DOHH2 (cell line): ENCODE measurements at regions not wholly inside any gene's neighbourhood (a gene's known extent, or its start where the extent isn't known, plus 50 kb on each side); places are given as distances from the start of the nearest gene placed in this dataset.

ENCODE experiments used
- H3F3A ChIP-seq: fragments of 200-600 bp; sonication (generic), shearing (Covaris generic); 2 replicates; pipeline ENCODE4 v1.6.0; 2016; ENCODE audit warnings: antibody characterized with exemption, mild to moderate bottlenecking; ENCODE audit not compliant: control insufficient read depth, insufficient read depth
- H3K27ac ChIP-seq: fragments of 200-600 bp; sonication (generic); 2 replicates; pipeline ENCODE4 v1.5.1; 2014; ENCODE audit warnings: low read depth, mild to moderate bottlenecking, low read length, moderate library complexity
- H3K27me3 ChIP-seq: fragments of 200-600 bp; sonication (generic); 2 replicates; pipeline ENCODE4 v1.6.1; 2014; ENCODE audit warnings: mild to moderate bottlenecking, low read length, mixed read lengths; ENCODE audit not compliant: control insufficient read depth
- H3K36me3 ChIP-seq: fragments of 200-600 bp; sonication (generic); 2 replicates; pipeline ENCODE4 v1.6.1; 2014; ENCODE audit warnings: mild to moderate bottlenecking, low read length, moderate library complexity, mixed read lengths; ENCODE audit not compliant: control insufficient read depth
- H3K4me1 ChIP-seq: fragments of 200-600 bp; sonication (generic); 2 replicates; pipeline ENCODE4 v1.6.1; 2014; ENCODE audit warnings: mild to moderate bottlenecking, low read length, mixed read lengths; ENCODE audit not compliant: control insufficient read depth
- H3K4me2 ChIP-seq: fragments of 200-600 bp; sonication (generic); 2 replicates; pipeline ENCODE4 v1.6.0; 2014; ENCODE audit warnings: mild to moderate bottlenecking, low read length, moderate library complexity
- H3K4me3 ChIP-seq: fragments of 200-600 bp; sonication (generic); 2 replicates; pipeline ENCODE4 v1.5.1; 2014; ENCODE audit warnings: mild to moderate bottlenecking, low read length, mixed read lengths
- H3K79me2 ChIP-seq: fragments of 200-600 bp; sonication (generic); 2 replicates; pipeline ENCODE4 v1.6.1; 2014; ENCODE audit warnings: mild to moderate bottlenecking, low read length, mixed read lengths; ENCODE audit not compliant: control insufficient read depth
- H3K9me2 ChIP-seq: fragments of 200-600 bp; sonication (generic); replicated peaks from 2 replicates; pipeline ENCODE4 v1.6.1; 2014; ENCODE audit warnings: mild to moderate bottlenecking, low read length, mixed read lengths; ENCODE audit not compliant: control insufficient read depth
- H3K9me3 ChIP-seq: fragments of 200-600 bp; sonication (generic); 2 replicates; pipeline ENCODE4 v1.6.1; 2014; ENCODE audit warnings: antibody characterized with exemption, low read length, mixed read lengths; ENCODE audit not compliant: control insufficient read depth, insufficient read depth
- H4K20me1 ChIP-seq: fragments of 200-600 bp; sonication (generic); 2 replicates; pipeline ENCODE4 v1.6.0; 2014; ENCODE audit warnings: low read depth, mild to moderate bottlenecking, antibody characterized with exemption, low read length, moderate library complexity; ENCODE audit not compliant: control insufficient read depth, insufficient read depth
- EZH2phosphoT487 ChIP-seq: fragments of 200-600 bp; sonication (generic); IDR thresholded peaks from 2 replicates; pipeline ENCODE4 v1.6.1; 2017; ENCODE audit warnings: borderline replicate concordance, mild to moderate bottlenecking, antibody characterized with exemption, low read length, moderate library complexity, mixed read lengths
- TF ChIP-seq, protein P1 (sequence below): fragments of 200-600 bp; sonication (generic); IDR thresholded peaks from one replicate; pipeline ENCODE4 v1.5.1; 2014; ENCODE audit warnings: antibody characterized with exemption, mild to moderate bottlenecking, low read depth, low read length; ENCODE audit not compliant: poor library complexity, severe bottlenecking

- Histone ChIP-seq H3K4me2 (no peak overlapping the region), H3K9me3 (no peaks in the 10 kb centered on the region), H3K27ac (no peak overlapping the region), H3F3A (no peaks in the 10 kb centered on the region), H3K36me3 (no peaks in the 10 kb centered on the region), H3K4me3 (no peak overlapping the region), H3K79me2 (no peaks in the 10 kb centered on the region), H4K20me1 (no peaks in the 10 kb centered on the region), H3K27me3 (no peaks in the 10 kb centered on the region), H3K9me2 (no peaks in the 10 kb centered on the region), H3K4me1 (no peaks in the 10 kb centered on the region)
- TF ChIP-seq EZH2phosphoT487, result no peak
- TF ChIP-seq, protein P1, sequence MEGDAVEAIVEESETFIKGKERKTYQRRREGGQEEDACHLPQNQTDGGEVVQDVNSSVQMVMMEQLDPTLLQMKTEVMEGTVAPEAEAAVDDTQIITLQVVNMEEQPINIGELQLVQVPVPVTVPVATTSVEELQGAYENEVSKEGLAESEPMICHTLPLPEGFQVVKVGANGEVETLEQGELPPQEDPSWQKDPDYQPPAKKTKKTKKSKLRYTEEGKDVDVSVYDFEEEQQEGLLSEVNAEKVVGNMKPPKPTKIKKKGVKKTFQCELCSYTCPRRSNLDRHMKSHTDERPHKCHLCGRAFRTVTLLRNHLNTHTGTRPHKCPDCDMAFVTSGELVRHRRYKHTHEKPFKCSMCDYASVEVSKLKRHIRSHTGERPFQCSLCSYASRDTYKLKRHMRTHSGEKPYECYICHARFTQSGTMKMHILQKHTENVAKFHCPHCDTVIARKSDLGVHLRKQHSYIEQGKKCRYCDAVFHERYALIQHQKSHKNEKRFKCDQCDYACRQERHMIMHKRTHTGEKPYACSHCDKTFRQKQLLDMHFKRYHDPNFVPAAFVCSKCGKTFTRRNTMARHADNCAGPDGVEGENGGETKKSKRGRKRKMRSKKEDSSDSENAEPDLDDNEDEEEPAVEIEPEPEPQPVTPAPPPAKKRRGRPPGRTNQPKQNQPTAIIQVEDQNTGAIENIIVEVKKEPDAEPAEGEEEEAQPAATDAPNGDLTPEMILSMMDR, result no peak
Observed at GRCh38 chr7:121520911-121521310, 124.8 kb upstream of the FAM3C start.

GRCh38 chr7:121519548-121520521 is 123.7 kb upstream of the FAM3C start:
- H3K4me2 ChIP-seq, result no peak overlapping the region
- H3K27me3 ChIP-seq, result no peaks in the 10 kb centered on the region
- no peaks in the 10 kb centered on the region for H3K79me2 ChIP-seq
- no peaks in the 10 kb centered on the region for H4K20me1 ChIP-seq
- no peaks in the 10 kb centered on the region for H3K9me2 ChIP-seq
- no peaks in the 10 kb centered on the region for H3K36me3 ChIP-seq
- no peaks in the 10 kb centered on the region for H3K9me3 ChIP-seq
- H3F3A ChIP-seq, result no peaks in the 10 kb centered on the region
- no peaks in the 10 kb centered on the region for H3K4me1 ChIP-seq
- TF ChIP-seq, protein P1, result no peak
- TF ChIP-seq EZH2phosphoT487, result no peak
- H3K27ac ChIP-seq, result no peak overlapping the region
- no peak overlapping the region for H3K4me3 ChIP-seq

DNA sequence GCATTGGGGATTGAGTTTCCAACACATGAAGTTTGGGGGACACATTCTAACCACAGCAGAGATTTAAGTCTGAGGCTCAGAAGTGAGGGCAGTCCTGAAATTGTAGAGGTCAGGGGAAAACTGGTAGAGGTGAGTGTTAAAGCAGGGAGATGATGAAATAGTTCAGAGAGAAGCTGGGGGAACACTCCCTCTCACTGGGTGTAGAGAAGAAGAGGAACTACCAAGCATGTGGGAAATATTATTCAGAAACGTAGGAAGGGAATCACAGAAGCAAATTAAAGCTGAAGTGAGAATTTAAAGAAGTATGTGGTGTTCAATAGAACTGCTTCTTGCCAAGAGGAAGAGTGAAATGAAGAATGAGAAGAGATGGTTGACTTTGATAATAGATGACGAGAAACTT is 121.5 kb upstream of the FAM3C start:
- H3K4me3 ChIP-seq, result no peak overlapping the region
- no peaks in the 10 kb centered on the region for H3F3A ChIP-seq
- H3K9me2 ChIP-seq, result no peaks in the 10 kb centered on the region
- H3K4me1 ChIP-seq, result no peaks in the 10 kb centered on the region
- no peak overlapping the region for H3K4me2 ChIP-seq
- H3K27ac ChIP-seq, result no peak overlapping the region
- no peaks in the 10 kb centered on the region; the same call in 1 of the 2 replicates for H3K9me3 ChIP-seq
- no peak for TF ChIP-seq EZH2phosphoT487
- TF ChIP-seq, protein P1, result no peak
- H3K79me2 ChIP-seq, result no peaks in the 10 kb centered on the region
- no peaks in the 10 kb centered on the region for H3K36me3 ChIP-seq
- H4K20me1 ChIP-seq, result no peaks in the 10 kb centered on the region
- H3K27me3 ChIP-seq, result no peaks in the 10 kb centered on the region
